ENCODE measurements at regions not wholly inside any gene's neighbourhood (a gene's known extent, or its start where the extent isn't known, plus 50 kb on each side); places are given as distances from the start of the nearest gene placed in this dataset.

DNA sequence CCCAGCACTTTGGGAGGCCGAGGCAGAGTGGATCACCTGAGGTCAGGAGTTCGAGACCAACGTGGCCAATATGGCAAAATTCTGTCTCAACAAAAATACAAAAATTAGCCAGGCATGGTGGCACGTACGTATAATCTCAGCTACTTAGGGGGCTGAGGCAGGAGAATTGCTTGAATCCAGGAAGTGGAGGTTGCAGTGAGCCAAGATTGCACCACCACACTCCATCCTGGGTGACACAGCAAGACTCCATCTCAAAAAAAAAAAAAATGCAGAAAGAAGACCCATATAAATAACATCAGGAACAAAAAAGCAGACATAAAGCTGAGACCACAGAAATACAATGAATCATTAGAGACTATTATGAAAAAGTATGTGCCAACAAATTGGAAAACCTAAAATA is 235.2 kb upstream of the VEPH1 start:
- dilution Hi-C loops (cut with MboI; ENCODE audit: extremely low pct_ligation_motif_present, low sequenced_read_pairs) = no loop called here
- H3K9ac ChIP-seq (ENCODE audit: control insufficient read depth, extremely low read depth, insufficient read depth, low read length) = no peak overlapping the region
- no peak for DNase-seq (ENCODE audit: low read depth, low spot score)

DNA sequence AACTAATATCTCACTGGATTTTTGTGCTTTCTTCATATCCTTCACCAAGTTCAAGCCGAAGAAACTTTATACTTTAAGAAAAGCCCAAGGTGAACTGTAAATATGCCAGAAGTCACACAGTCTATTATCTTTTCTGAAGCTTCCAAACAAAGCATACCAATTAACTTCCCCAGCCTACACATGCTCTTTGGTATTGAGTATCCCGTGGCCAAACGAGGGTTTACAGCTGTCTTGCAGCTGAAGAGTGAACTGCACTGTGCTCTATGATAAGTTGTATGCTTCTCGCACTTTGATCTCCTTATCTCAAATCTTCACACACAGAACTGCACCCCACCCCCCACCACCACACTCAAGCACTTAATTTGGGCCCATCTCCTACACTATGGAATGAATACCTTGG is 215.6 kb upstream of the VEPH1 start:
- H3K4me2 ChIP-seq (ENCODE audit: control insufficient read depth, extremely low read depth, insufficient read depth, low read depth, low read length) = no peak overlapping the region
- H3K9me3 ChIP-seq (ENCODE audit: control insufficient read depth, low read depth, low read length) = no peaks in the 10 kb centered on the region
- H2AFZ ChIP-seq (ENCODE audit: control insufficient read depth, low read length) = no peak overlapping the region
- no peak overlapping the region for H3K27ac ChIP-seq (ENCODE audit: control insufficient read depth, insufficient read depth, low read length)
- no peaks in the 10 kb centered on the region for H3K27me3 ChIP-seq (ENCODE audit: control insufficient read depth, extremely low read depth, insufficient read depth, low read length)
- FAIRE-seq (no peak), DNase-seq (ENCODE audit: low read depth, low spot score) (no peak)
- H3K79me2 ChIP-seq (ENCODE audit: control insufficient read depth, insufficient read depth, low read length) = no peaks in the 10 kb centered on the region
- H4K20me1 ChIP-seq (ENCODE audit: control insufficient read depth, extremely low read depth, insufficient read depth, low read length) = no peaks in the 10 kb centered on the region
- no peak for TF ChIP-seq EZH2 (IDR thresholded peaks at IDR 0.05; ENCODE audit: low read length)
- TF ChIP-seq, protein P1, sequence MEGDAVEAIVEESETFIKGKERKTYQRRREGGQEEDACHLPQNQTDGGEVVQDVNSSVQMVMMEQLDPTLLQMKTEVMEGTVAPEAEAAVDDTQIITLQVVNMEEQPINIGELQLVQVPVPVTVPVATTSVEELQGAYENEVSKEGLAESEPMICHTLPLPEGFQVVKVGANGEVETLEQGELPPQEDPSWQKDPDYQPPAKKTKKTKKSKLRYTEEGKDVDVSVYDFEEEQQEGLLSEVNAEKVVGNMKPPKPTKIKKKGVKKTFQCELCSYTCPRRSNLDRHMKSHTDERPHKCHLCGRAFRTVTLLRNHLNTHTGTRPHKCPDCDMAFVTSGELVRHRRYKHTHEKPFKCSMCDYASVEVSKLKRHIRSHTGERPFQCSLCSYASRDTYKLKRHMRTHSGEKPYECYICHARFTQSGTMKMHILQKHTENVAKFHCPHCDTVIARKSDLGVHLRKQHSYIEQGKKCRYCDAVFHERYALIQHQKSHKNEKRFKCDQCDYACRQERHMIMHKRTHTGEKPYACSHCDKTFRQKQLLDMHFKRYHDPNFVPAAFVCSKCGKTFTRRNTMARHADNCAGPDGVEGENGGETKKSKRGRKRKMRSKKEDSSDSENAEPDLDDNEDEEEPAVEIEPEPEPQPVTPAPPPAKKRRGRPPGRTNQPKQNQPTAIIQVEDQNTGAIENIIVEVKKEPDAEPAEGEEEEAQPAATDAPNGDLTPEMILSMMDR (optimal IDR thresholded peaks at IDR 0.05 in 1 of 3, IDR thresholded peaks at IDR 0.05 in 1 of 3, conservative IDR thresholded peaks at IDR 0.05 in 1 of 3; ENCODE audit: extremely low read depth in 1 of 3, insufficient read depth in 2 of 3, low read length in 3 of 3) = no peak
- dilution Hi-C loops (cut with MboI; ENCODE audit: extremely low pct_ligation_motif_present, low sequenced_read_pairs) = no loop called here
- H3K9ac ChIP-seq (ENCODE audit: control insufficient read depth, extremely low read depth, insufficient read depth, low read length) = no peak overlapping the region
- H3K4me1 ChIP-seq (ENCODE audit: control insufficient read depth, extremely low read depth, insufficient read depth, low read length) = no peaks in the 10 kb centered on the region
- no peaks in the 10 kb centered on the region for H3K36me3 ChIP-seq (ENCODE audit: control insufficient read depth in 2 of 2, extremely low read depth in 1 of 2, insufficient read depth in 2 of 2, low read length in 2 of 2)
- no peak overlapping the region for H3K4me3 ChIP-seq (ENCODE audit: control insufficient read depth in 2 of 3, extremely low read depth in 1 of 3, insufficient read depth in 2 of 3, low read depth in 1 of 3, low read length in 3 of 3)
- H3K9me1 ChIP-seq (ENCODE audit: control insufficient read depth, extremely low read depth, insufficient read depth, low read length) = no peaks in the 10 kb centered on the region

More for the DNA sequence above, 235.2 kb upstream of the VEPH1 start:
- no peaks in the 10 kb centered on the region for H3K4me1 ChIP-seq (ENCODE audit: control insufficient read depth, extremely low read depth, insufficient read depth, low read length)
- no peaks in the 10 kb centered on the region for H3K9me1 ChIP-seq (ENCODE audit: control insufficient read depth, extremely low read depth, insufficient read depth, low read length)
- no peaks in the 10 kb centered on the region for H3K79me2 ChIP-seq (ENCODE audit: control insufficient read depth, insufficient read depth, low read length)
- no peaks in the 10 kb centered on the region for H4K20me1 ChIP-seq (ENCODE audit: control insufficient read depth, extremely low read depth, insufficient read depth, low read length)
- H3K4me2 ChIP-seq (ENCODE audit: control insufficient read depth, extremely low read depth, insufficient read depth, low read depth, low read length) = no peak overlapping the region
- TF ChIP-seq EZH2 (IDR thresholded peaks at IDR 0.05; ENCODE audit: low read length) = no peak
- TF ChIP-seq, protein P1 (optimal IDR thresholded peaks at IDR 0.05 in 1 of 3, IDR thresholded peaks at IDR 0.05 in 1 of 3, conservative IDR thresholded peaks at IDR 0.05 in 1 of 3; ENCODE audit: extremely low read depth in 1 of 3, insufficient read depth in 2 of 3, low read length in 3 of 3) = no peak
- H3K4me3 ChIP-seq (ENCODE audit: control insufficient read depth in 2 of 3, extremely low read depth in 1 of 3, insufficient read depth in 2 of 3, low read depth in 1 of 3, low read length in 3 of 3) = no peak overlapping the region
- H3K27ac ChIP-seq (ENCODE audit: control insufficient read depth, insufficient read depth, low read length) = no peak overlapping the region
- H2AFZ ChIP-seq (ENCODE audit: control insufficient read depth, low read length) = no peak overlapping the region
- no peaks in the 10 kb centered on the region for H3K36me3 ChIP-seq (ENCODE audit: control insufficient read depth in 2 of 2, extremely low read depth in 1 of 2, insufficient read depth in 2 of 2, low read length in 2 of 2)
- no peaks in the 10 kb centered on the region for H3K9me3 ChIP-seq (ENCODE audit: control insufficient read depth, low read depth, low read length)
- no peaks in the 10 kb centered on the region for H3K27me3 ChIP-seq (ENCODE audit: control insufficient read depth, extremely low read depth, insufficient read depth, low read length)
- no peak for FAIRE-seq
